ENCODE measurements at regions not wholly inside any gene's neighbourhood (a gene's known extent, or its start where the extent isn't known, plus 50 kb on each side); places are given as distances from the start of the nearest gene placed in this dataset.
"Not testable (repeated sequence)": the region's sequence is repeated elsewhere in the genome, so short reads cannot be mapped to it uniquely, and the experiment has no call there.

DNA sequence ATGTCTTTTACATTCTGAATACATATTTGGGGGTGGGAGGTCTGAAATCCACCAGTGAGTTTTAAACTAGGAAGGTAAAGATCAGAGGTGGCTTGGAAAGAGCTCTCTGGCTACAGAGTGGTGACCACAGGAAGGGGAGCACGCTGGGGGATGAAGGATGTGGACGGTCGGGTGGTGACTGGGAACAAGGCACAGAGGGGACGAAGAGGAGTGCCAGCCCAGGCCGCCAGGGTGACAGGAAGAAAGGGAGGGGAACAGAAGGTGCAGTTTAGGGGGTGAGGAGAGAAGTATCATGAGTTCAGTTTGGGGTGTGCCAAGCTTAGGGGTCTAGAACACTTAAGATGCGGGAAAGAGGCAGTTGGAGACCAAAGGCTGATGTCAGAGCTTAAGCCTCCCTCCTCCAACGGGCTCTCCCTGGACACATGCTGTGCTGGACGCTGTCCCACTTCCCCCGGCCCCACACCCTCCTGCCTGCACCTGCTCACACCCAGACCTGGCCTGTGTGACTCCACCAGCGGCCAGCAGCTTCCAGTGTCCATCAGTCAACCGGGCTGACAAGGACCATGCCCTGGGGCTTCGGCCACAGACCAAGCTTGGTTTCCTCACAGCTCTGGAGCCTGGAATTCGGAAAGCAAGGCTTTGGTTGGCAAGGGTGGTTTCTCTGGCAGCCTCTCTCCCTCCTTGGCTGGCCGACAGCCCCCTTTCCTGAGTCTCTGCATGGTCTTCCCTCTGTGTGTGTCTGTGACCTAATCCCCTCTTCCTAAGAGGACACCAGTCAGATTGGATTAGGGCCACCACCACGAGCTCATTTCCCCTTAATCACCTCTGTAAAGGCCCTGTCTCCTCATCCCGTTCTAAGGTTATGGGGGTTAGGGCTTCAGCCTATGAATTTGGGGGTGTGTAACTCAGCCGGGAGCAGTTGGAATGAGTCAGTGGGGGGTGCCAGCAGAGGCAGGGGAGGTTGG, 120.4 kb upstream of the IQSEC1 start:
- DNase-seq, result no peak

DNA sequence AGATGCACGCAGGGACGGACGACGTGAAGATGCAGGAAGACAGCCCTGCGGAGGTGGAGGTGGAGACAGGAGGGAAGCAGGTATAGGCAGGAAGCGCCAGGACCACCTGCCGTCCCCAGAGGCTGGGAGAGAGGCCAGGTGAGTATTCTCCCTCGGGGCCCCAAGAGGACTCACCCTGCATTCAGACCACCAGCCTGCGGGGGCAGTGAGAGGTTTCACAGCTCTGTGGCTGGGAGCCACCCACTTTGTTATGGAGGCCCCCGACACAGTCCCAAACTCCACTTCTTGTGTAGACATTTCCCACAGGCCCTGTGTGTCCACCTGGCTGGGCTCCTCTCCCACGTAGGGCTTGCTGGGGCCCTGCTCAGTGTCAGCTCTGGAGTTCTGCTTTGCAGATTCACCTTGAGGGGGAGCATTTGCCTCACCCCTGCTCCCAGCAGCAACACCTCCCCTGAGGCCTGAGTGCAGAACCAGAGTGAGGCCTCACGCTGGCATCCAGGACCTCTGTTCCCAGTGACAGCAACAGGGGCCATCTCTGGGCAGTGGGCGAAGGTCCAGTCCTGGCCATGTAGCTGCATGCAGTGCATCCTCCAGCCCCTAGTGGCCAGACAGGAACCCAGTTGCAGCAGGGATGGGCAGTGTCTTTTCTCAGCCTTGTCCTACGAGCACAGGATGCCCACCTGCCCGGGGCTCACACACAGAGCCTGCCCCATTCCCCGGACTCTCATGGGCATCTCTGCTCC, 119.4 kb upstream of the IQSEC1 start:
- no peak for DNase-seq

DNA sequence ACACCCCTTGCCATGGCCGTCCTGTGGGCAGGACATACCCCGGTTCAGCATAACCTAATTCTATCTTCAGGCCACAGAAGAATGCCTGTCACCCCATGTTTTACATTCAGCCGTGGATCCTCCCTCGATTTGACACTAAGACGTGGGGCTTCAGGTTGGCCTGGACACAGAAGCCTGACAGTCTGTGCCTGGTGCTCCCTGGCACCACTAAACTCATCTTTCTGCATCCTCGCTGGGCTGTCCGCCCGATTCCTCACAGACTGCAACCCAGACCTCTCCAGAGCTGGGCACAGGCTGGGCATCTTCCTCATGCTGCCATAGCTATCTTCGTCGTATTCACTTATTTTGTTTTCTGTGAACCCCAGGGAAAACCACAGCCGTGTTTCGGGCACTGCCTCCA, 117.8 kb upstream of the IQSEC1 start:
- DNase-seq, result no peak

DNA sequence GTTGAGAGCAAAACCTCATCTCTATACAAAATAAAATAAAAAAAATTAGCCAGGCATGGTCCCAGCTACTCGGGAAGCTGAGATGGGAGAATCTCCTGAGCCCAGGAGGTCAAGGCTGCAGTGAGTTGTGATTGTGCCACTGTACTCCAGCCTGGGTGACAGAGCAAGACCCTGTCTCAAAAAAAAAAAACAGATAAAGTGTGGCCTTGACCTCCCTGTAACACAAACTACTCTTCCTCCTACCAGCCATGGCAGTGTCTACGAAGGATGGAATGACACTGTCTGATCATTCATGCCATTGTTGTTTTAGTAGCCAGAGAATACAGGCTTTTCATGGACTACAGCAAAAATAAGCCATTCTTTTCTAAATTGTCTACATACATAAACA, 117.1 kb upstream of the IQSEC1 start:
- DNase-seq, result no peak

DNA sequence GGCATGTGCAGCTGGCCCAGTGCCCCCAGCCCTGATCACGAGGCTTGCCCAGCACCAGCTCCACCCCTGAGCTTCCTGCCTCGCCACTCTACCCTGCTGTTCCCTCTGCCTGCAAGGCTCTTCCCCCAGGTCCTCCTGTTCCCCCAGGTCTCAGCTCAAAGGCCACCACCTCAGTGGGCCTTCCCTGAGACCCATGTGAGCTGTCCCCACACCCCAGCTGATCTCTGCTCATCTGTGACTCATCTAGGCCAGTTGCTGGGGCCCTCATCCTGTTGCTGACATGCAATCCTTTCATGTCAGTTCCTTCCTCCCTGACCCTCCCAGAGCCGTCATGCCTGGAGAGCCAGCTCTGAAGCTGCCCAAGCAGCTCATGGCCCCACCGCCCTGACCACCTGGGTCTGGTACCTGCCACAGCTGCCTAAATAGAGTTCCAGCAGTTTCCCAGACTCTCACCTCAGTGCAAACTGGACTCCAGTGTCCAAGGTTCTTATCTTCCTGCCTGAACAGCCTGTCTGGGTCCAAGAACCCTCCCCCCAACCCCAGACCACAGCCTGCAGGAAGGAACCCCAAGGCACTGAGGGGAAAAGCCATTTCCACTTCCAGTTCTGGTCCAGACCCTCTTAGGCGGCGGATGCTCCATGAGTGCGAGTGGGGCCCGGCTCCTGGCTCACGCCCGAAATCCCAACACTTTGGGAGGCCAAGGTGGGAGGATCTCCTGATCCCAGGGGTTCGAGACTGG, 116.6 kb upstream of the IQSEC1 start:
- no peak for DNase-seq

DNA sequence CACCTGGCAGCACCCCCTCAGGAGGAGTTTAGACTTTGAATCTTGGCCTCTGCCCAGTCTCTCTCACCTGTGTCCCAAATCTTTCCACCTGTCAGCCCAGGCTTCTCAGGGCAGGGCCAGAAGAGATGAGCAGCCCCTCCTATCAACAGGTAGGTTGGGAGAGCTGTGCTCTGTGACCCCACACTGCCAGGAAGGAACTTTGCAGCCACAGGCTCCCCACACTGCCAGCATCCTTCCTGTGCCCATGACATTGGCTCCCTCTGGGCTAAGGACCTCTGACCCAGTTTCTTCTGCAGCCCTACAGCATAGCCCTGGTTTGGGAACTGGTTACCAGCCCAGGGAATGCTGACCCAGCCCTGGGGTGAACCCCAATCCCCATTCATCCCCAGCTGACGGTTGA, 115.7 kb upstream of the IQSEC1 start:
- DNase-seq, result no peak

DNA sequence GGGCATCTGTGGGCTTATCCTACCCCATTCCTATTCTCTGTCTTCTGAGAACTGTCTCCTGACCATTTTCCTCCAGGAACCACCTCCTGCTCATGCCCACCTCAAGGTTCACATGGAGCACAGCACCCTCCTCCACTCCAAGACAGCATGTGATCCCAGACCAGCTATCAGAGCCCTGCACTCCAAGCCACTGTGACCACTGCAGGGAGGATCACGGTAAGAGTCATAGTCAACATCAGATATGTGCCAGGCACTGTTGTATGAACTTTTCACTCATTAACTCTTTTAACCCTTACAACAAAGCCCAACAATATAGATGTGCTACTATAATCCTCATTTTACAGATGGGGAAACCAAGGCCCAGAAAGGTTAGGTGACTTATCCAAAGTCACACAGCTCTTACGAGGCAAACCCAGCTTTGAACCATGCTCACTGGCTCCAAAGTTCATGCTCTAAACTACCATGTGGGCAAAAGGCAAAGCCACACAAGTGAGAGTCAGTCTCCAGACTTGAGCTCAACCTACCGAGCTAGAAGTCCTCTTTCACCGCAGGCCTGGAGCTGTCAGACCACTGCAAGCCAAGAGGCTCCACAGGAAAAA, 115.1 kb upstream of the IQSEC1 start:
- DNase-seq, result no peak

DNA sequence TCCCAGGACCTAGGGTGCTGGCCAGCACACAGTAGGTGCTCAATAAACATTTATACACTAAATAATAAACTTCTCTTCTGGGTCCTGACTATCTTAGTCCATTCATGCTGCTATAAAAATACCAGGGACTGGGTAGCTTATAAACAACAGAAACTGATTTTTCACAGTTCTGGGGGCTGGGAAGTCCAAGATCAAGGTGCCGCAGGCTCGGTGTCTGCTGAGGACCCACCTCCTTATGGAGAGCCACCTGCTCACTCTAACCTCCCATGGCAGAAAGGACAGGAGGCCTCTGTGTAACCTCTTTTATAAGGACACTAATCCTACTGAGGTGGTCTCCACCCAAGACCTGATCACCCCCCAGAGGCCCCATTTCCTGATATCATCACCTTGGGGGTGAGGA, 114.4 kb upstream of the IQSEC1 start:
- no peak for DNase-seq

DNA sequence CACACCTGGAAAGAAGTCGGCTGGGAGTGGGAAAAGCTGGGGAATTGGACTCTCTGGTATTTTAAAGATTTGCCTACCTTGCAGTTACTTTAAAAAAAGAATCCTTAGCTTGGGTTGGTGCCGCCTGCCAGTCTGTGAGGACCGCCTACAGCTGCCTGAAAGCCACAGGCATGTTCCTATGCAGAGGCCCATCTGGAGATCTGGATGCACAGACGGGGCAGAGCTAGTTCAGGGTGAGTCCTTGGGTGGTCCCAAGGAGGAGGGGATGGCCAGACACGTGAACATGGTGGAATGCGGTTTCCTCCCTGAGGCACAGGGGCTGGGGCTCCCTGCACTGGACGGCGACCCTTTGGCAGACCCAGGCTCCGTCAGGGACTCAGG, 113.2 kb upstream of the IQSEC1 start:
- DNase-seq, result no peak

DNA sequence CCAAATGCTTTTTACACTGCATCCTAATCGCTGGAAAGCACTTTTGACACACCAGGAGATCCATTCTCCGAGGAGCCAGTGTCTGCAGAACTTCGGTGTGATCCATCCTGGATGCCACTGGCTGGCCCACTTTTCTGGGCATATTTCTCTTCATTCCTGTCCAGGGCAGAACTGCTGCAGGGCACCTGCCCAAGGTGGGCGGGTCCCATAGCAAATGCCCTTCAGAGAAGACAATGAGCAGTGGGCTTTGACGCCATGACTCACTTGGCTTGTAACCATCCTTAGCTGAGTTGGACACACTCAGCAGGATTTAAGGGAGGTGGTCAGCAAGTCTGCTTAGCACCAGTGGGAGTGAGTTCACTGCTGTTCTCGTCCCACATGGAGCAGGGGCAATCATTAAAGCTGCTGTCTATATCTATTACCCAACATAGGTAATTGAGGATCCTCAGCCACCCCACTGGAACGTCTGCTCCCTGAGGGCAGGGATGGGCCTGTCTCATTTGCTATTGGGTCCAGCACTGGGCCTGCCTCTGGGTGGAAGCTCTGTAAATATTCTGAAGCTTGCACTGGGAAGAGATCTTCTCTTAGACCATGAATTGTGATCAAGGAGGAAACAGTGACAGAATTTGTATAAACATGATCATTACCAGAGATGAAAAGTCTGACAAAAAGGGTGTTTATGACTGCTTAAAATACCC, 112.7 kb upstream of the IQSEC1 start:
- DNase-seq, result no peak

DNA sequence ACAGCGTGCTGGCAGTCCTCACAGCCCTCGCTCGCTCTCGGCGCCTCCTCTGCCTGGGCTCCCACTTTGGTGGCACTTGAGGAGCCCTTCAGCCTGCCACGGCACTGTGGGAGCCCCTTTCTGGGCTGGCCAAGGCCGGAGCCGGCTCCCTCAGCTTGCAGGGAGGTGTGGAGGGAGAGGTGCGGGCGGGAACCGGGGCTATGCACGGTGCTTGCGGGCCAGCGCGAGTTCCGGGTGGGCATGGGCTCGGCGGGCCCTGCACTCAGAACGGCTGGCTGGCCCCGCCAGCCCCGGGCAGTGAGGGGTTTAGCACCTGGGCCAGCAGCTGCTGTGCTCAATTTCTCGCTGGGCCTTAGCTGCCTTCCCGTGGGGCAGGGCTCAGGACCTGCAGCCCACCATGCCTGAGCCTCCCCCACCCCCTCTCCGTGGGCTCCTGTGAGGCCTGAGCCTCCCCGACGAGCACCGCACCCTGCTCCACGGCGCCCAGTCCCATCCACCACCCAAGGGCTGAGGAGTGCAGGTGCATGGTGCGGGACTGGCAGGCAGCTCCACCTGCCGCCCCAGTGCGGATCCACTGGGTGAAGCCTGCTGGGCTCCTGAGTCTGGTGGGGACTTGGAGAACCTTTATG, 106.5 kb upstream of the IQSEC1 start:
- DNase-seq, result not testable (repeated sequence)

DNA sequence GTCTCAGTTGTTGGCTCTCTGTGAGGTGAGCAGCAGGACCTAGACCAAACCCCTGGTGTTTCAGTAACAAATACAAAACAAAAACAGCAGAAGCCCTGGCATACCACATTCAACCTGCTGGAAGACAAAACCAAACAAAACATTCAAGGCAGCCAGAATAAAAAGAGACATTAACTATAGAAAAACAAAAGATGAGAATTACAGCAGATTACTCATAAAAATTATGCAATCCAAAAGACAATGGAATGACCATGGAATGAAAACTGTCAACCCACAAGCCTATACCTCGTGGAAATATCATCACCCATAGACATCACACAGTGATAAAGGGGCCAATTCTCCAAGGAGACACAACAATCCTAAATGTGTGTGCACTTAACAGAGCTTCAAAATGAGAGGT, 106.0 kb upstream of the IQSEC1 start:
- no peak for DNase-seq

DNA sequence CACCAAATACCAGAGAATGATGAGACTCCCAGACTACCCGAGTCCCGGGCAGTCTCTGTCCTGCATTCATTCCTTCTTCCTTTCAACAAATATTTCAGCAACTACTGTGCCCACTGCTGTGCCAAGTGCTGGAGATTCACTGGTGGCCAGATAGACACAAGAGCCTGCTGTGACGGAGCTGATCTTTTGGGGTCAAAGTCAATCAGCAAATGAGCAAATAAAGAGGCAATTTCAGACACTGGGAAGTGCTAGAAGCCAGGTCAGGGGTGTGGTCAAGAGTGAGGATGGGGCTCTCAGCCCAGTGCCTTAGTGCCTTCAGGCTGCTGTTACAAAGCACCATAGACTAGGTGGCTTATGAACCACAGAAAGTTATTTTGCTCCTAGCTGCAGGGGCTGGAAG, 104.9 kb upstream of the IQSEC1 start:
- DNase-seq, result no peak

DNA sequence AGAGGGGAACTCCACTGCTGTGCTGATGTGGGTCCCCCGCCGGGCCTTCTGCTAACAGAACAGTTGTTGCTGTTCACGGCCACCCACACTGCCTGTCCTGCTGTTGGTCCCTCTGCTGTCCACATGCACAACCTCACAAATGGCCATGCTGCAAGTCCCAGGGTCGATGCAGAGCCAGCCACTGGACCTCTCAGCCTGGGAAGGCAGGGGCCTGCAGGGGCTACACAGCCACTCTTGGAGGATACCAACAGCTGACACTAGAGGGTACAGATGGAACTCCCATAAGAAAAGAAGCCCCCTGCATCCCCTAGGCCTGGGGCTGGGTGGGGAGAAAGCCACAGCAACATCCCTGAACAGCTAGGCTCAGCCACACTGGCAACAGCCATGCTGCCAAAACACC, 104.4 kb upstream of the IQSEC1 start:
- DNase-seq, result no peak

DNA sequence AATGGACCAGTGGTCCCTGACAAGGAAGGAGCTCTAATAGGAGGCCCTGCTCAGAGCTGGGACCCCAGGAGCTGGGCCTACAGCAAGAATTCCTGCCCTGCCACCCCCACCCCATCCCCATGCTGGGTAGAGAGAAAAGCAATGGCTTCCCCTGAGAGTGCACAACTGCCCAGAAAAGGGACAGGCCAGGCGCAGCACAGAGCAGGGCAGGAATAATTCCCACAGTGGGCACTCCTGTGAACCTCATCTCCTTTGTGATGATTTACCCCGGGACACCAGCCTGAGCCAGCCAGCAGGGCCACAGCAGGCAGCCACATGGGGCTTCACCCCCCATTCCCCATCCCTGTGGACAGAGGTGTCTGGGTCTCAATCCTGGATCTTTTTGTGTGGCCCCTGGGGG, 104.0 kb upstream of the IQSEC1 start:
- DNase-seq, result no peak

DNA sequence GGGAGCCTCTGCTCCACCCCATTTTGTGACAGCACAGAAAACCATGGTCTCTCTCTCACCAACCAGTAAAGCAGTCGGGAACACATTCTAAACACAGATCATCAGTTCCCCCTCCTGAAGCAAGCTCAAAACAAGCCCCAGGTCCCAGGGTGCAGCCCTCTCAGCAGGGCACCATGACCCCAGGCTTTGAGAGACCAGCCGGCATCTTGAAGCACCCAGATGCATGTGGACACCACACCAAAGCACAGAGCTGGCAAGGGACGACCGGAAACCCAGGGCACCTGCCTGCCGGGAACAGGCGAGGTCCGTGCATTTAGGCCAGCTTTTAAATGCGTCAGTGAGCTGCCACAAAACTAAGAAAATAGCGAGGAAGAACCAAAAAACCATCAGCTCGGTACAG, 103.2 kb upstream of the IQSEC1 start:
- DNase-seq, result no peak

DNA sequence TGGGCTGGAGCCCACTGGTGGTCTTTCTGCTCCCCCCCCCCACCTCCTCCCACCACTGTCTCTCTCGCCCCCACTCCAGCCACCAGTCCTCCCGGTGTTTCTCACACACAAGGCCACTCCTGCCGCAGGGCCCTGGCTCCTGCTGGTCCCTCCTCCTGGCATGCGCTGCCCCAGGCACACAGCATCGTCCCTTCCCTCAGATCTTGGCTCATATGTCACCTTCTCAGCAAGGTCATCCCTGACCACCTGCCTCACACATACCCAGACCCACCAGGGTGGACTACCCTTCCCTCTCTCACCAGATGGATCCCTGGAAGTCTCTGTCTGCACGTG, 101.5 kb upstream of the IQSEC1 start:
- no peak for DNase-seq

DNA sequence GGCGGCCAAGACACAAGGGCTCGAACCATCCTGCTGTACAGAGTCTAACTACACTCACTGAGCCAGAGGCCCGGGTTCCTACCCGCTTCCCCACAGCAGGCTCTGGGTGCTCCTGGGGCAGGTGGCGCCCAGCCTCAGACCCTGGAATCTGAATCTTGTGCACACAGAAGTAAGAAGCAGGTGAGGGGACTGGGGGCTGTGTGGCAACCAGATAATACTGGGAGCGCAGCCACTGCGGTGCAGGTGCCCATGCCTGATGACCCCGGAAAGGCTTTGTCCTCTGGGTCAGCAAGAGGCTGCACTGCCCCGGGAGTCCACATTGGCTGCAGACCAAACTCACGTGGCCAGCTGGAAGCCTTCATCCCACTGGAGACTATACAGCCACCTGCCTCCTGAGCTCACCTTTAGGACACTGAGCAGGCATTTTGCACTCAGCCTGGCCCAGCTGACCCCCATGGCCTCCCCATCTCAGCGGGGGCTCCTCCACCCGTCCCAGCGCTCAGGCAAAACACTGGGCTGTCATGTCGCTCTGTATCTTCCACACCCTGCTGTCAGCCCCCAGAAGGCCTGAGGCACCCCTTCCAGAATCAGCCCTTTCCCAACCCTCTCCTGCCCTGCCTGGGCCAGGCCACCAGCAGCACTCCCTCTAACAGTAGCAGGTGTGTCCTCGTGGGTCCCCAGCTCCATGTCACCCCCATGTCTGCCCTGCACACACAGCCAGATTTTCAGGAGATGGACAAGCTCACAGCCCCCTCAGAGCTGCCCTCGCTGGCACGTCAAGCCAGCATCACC, 101.0 kb upstream of the IQSEC1 start:
- DNase-seq, result no peak

DNA sequence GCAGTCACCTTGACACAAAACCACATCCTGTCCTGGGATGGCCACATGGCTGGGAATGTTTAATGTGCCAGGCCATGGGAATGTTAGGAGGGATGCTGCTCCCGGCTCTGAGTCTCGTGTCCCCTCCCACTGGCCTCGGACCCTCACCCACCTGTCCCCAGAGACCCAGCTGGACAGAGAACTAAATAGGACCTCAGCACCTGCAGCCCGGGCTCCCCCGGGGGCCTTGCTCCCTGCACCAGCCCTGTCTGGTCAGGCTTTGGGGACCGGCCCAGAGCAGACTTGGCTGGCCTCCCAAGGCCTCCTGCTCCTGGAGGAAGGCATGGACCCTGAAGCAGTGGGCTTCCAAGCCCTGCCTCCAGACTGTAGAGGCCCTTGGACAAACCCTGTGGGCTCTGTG, 100.0 kb upstream of the IQSEC1 start:
- no peak for DNase-seq

DNA sequence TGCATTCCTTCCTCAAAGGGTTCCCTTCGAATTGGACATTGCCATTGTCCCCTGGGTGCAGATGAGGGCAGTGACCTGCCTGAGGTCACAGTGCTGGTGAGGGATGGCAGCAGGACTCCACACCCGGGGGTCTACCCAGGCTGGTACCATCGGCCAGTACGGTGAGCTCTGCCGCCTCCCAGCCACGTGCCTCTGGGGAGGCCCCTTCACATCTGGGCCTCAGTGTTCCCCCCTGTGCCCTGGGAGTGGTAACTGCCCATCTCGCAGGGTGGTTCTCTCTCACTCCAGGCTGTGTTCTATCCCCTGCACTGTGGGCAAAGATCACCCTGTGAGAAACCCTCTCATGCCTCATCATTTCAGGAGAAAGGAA, 99.4 kb upstream of the IQSEC1 start:
- no peak for DNase-seq
